ENCODE measurements at regions not wholly inside any gene's neighbourhood (a gene's known extent, or its start where the extent isn't known, plus 50 kb on each side); places are given as distances from the start of the nearest gene placed in this dataset.

- H3K4me3 ChIP-seq (ENCODE audit: low read length): no peak overlapping the region
- H3K27ac ChIP-seq (ENCODE audit: low read length): no peak overlapping the region
- H3K36me3 ChIP-seq (ENCODE audit: insufficient read depth, low read length): no peaks in the 10 kb centered on the region
- no peaks in the 10 kb centered on the region for H3K9me3 ChIP-seq (ENCODE audit: low read length)
- H3K9ac ChIP-seq (ENCODE audit: low read length): no peak overlapping the region
- H3K27me3 ChIP-seq (ENCODE audit: low read length): no peaks in the 10 kb centered on the region
- no peaks in the 10 kb centered on the region for H3K4me1 ChIP-seq (ENCODE audit: low read length)
- no peaks in the 10 kb centered on the region for H3K79me2 ChIP-seq (ENCODE audit: low read length)
- H3K9me2 ChIP-seq (replicated peaks; ENCODE audit: insufficient read depth, low read length): no peaks in the 10 kb centered on the region
- no peak for DNase-seq
- H3K4me2 ChIP-seq (ENCODE audit: low read depth, low read length, poor library complexity, severe bottlenecking): no peak overlapping the region
- no peak overlapping the region for H2AFZ ChIP-seq (ENCODE audit: low read length)
- H4K20me1 ChIP-seq (ENCODE audit: insufficient read depth, low read depth, low read length): no peaks in the 10 kb centered on the region
These were observed 189.6 kb upstream of the MCTP2 start for GRCh38 chr15:94041746-94042145.

GRCh38 chr15:94040541-94041248 is 190.7 kb upstream of the MCTP2 start:
- Histone ChIP-seq H3K4me3 (ENCODE audit: low read length) (no peak overlapping the region), H3K9me3 (ENCODE audit: low read length) (no peaks in the 10 kb centered on the region), H3K79me2 (ENCODE audit: low read length) (no peaks in the 10 kb centered on the region), H3K9ac (ENCODE audit: low read length) (no peak overlapping the region), H3K9me2 (replicated peaks; ENCODE audit: insufficient read depth, low read length) (no peaks in the 10 kb centered on the region), H3K4me1 (ENCODE audit: low read length) (no peaks in the 10 kb centered on the region), H3K27ac (ENCODE audit: low read length) (no peak overlapping the region), H3K4me2 (ENCODE audit: low read depth, low read length, poor library complexity, severe bottlenecking) (no peak overlapping the region), H2AFZ (ENCODE audit: low read length) (no peak overlapping the region), H3K27me3 (ENCODE audit: low read length) (no peaks in the 10 kb centered on the region), H3K36me3 (ENCODE audit: insufficient read depth, low read length) (no peaks in the 10 kb centered on the region), H4K20me1 (ENCODE audit: insufficient read depth, low read depth, low read length) (no peaks in the 10 kb centered on the region)
- DNase-seq: no peak

DNA sequence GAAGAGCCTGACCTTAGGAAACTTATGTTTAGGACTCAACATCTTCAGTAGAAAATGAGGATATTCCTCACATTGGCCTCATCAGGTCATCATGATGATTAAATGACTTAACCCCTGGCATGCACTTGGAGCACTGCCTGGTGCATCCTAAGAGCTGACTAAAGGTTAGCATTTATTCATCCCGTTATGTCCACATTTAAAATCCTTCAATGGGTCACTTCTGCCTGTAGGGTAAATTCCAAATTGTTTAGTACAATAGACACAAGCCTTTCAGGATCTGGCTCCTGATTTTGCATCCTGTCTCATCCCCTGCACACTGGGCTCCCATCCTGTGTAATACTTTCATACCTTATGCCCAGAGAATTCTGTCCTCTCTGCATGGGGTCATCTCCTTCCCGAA is 195.2 kb upstream of the MCTP2 start:
- no peaks in the 10 kb centered on the region for H4K20me1 ChIP-seq (ENCODE audit: insufficient read depth, low read depth, low read length)
- DNase-seq: no peak
- H3K9me3 ChIP-seq (ENCODE audit: low read length): no peaks in the 10 kb centered on the region
- no peaks in the 10 kb centered on the region for H3K79me2 ChIP-seq (ENCODE audit: low read length)
- no peak overlapping the region for H3K27ac ChIP-seq (ENCODE audit: low read length)
- no peaks in the 10 kb centered on the region for H3K36me3 ChIP-seq (ENCODE audit: insufficient read depth, low read length)
- no peaks in the 10 kb centered on the region for H3K4me1 ChIP-seq (ENCODE audit: low read length)
- H3K27me3 ChIP-seq (ENCODE audit: low read length): no peaks in the 10 kb centered on the region
- no peaks in the 10 kb centered on the region for H3K9me2 ChIP-seq (replicated peaks; ENCODE audit: insufficient read depth, low read length)
- H3K9ac ChIP-seq (ENCODE audit: low read length): no peak overlapping the region
- H3K4me3 ChIP-seq (ENCODE audit: low read length): no peak overlapping the region
- H2AFZ ChIP-seq (ENCODE audit: low read length): no peak overlapping the region
- no peak overlapping the region for H3K4me2 ChIP-seq (ENCODE audit: low read depth, low read length, poor library complexity, severe bottlenecking)

DNA sequence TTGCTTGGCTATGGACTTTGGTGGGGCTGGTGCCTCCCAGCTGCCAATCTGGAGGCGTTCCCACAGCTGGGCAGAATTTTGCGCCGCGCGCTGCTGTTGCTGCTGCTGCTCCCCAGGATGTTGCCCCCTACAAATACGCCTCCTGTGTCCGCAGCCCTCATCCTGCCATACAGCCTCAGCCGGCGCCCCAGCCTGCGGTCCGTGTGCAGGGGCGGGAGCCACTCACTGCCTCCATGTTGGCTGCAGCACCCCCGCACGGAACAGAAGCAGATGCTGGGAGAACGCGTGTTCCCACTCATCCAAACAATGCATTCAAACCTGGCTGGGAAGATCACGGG is 197.7 kb upstream of the MCTP2 start:
- no peak for DNase-seq
- H3K4me2 ChIP-seq (ENCODE audit: low read depth, low read length, poor library complexity, severe bottlenecking): no peak overlapping the region
- no peak overlapping the region for H3K4me3 ChIP-seq (ENCODE audit: low read length)
- no peaks in the 10 kb centered on the region for H3K9me2 ChIP-seq (replicated peaks; ENCODE audit: insufficient read depth, low read length)
- no peaks in the 10 kb centered on the region for H3K27me3 ChIP-seq (ENCODE audit: low read length)
- H3K4me1 ChIP-seq (ENCODE audit: low read length): no peaks in the 10 kb centered on the region
- H2AFZ ChIP-seq (ENCODE audit: low read length): no peak overlapping the region
- no peak overlapping the region for H3K9ac ChIP-seq (ENCODE audit: low read length)
- H3K79me2 ChIP-seq (ENCODE audit: low read length): no peaks in the 10 kb centered on the region
- H3K9me3 ChIP-seq (ENCODE audit: low read length): no peaks in the 10 kb centered on the region
- no peaks in the 10 kb centered on the region for H3K36me3 ChIP-seq (ENCODE audit: insufficient read depth, low read length)
- no peaks in the 10 kb centered on the region for H4K20me1 ChIP-seq (ENCODE audit: insufficient read depth, low read depth, low read length)
- H3K27ac ChIP-seq (ENCODE audit: low read length): no peak overlapping the region

DNA sequence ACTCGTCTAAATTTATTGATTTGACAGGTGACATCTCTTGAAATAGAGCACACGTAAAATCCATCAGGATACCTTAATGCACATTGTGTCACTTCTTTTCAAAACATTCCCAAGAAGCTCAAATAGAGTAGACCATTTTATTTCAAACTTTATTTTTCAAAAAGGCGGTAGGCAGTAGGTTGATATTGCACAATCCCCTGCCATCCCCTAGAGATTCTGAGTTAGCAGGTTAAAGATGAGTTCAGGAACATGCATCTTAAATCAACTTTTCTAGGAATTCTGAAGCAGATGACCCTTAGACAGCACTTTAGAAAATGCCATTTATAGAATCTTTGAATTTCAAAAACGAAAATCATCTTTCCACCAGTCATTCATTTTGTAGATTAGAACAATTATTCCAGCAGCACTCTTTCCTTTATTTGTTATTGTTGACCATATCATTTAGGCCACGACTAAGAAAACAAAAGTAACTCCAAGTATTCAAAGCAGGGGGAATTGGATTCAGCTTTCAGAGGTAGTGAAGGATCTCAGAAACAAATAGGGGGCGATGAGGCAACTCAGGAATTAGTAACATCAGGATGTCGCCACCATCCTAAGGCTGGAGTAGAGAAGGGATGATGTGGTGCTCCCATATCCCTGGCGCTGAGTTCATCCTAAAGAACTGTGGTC is 198.2 kb upstream of the MCTP2 start:
- Histone ChIP-seq H3K9ac (ENCODE audit: low read length) (no peak overlapping the region), H3K27me3 (ENCODE audit: low read length) (no peaks in the 10 kb centered on the region), H3K27ac (ENCODE audit: low read length) (no peak overlapping the region), H3K4me1 (ENCODE audit: low read length) (no peaks in the 10 kb centered on the region), H4K20me1 (ENCODE audit: insufficient read depth, low read depth, low read length) (no peaks in the 10 kb centered on the region), H3K36me3 (ENCODE audit: insufficient read depth, low read length) (no peaks in the 10 kb centered on the region), H3K4me3 (ENCODE audit: low read length) (no peak overlapping the region), H3K9me3 (ENCODE audit: low read length) (no peaks in the 10 kb centered on the region), H2AFZ (ENCODE audit: low read length) (no peak overlapping the region), H3K4me2 (ENCODE audit: low read depth, low read length, poor library complexity, severe bottlenecking) (no peak overlapping the region), H3K79me2 (ENCODE audit: low read length) (no peaks in the 10 kb centered on the region), H3K9me2 (replicated peaks; ENCODE audit: insufficient read depth, low read length) (no peaks in the 10 kb centered on the region)
- DNase-seq: no peak

DNA sequence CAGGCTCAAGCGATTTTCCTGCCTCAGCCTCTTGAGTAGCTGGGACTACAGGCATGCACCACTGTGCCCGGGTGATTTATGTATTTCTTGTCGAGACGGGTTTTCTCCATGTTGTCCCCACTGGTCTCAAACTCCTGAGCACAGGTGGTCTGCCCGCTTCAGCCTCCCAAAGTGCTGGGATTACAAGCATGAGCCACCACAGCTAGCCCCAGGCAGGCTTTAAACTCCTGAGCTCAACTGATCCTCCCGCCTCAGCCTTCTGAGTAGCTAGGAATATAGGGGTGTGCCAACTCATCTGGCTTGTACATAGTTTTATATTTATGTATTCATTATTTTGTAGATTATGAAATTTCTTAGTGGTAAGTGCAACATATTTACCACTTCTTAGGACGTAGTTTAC is 198.8 kb upstream of the MCTP2 start:
- H3K27me3 ChIP-seq (ENCODE audit: low read length): no peaks in the 10 kb centered on the region
- no peak for DNase-seq
- H3K9me2 ChIP-seq (replicated peaks; ENCODE audit: insufficient read depth, low read length): no peaks in the 10 kb centered on the region
- no peaks in the 10 kb centered on the region for H4K20me1 ChIP-seq (ENCODE audit: insufficient read depth, low read depth, low read length)
- no peaks in the 10 kb centered on the region for H3K9me3 ChIP-seq (ENCODE audit: low read length)
- no peak overlapping the region for H3K27ac ChIP-seq (ENCODE audit: low read length)
- H2AFZ ChIP-seq (ENCODE audit: low read length): no peak overlapping the region
- no peaks in the 10 kb centered on the region for H3K36me3 ChIP-seq (ENCODE audit: insufficient read depth, low read length)
- H3K4me3 ChIP-seq (ENCODE audit: low read length): no peak overlapping the region
- H3K9ac ChIP-seq (ENCODE audit: low read length): no peak overlapping the region
- no peak overlapping the region for H3K4me2 ChIP-seq (ENCODE audit: low read depth, low read length, poor library complexity, severe bottlenecking)
- no peaks in the 10 kb centered on the region for H3K4me1 ChIP-seq (ENCODE audit: low read length)
- H3K79me2 ChIP-seq (ENCODE audit: low read length): no peaks in the 10 kb centered on the region

DNA sequence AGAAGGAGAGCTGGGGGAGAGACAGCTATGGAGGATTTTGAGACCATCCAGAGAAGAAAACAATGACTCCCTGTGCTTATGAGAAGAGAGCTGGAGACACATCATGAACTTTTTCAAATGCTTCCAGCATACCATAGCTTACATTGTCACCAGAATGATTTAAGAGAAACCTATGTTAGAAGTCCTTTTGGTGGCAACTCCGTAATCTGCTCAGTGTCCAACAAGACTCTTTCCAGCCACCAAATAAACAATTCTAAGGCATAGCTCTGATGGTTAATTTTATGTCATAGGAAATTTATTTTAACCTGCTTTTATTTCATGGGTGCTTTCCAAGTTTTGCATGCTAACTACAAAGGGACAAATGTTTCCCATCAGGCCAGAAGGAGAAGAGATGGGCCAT is 200.3 kb upstream of the MCTP2 start:
- H3K4me1 ChIP-seq (ENCODE audit: low read length): no peaks in the 10 kb centered on the region
- no peak overlapping the region for H3K4me2 ChIP-seq (ENCODE audit: low read depth, low read length, poor library complexity, severe bottlenecking)
- no peak overlapping the region for H3K9ac ChIP-seq (ENCODE audit: low read length)
- H3K9me2 ChIP-seq (replicated peaks; ENCODE audit: insufficient read depth, low read length): no peaks in the 10 kb centered on the region
- no peaks in the 10 kb centered on the region for H3K79me2 ChIP-seq (ENCODE audit: low read length)
- H3K4me3 ChIP-seq (ENCODE audit: low read length): no peak overlapping the region
- H3K9me3 ChIP-seq (ENCODE audit: low read length): no peaks in the 10 kb centered on the region
- no peak overlapping the region for H3K27ac ChIP-seq (ENCODE audit: low read length)
- no peaks in the 10 kb centered on the region for H3K27me3 ChIP-seq (ENCODE audit: low read length)
- no peaks in the 10 kb centered on the region for H4K20me1 ChIP-seq (ENCODE audit: insufficient read depth, low read depth, low read length)
- H3K36me3 ChIP-seq (ENCODE audit: insufficient read depth, low read length): no peaks in the 10 kb centered on the region
- DNase-seq: no peak
- H2AFZ ChIP-seq (ENCODE audit: low read length): no peak overlapping the region

GRCh38 chr15:94029495-94029894 is 201.9 kb upstream of the MCTP2 start:
- no peaks in the 10 kb centered on the region for H3K36me3 ChIP-seq (ENCODE audit: insufficient read depth, low read length)
- H3K79me2 ChIP-seq (ENCODE audit: low read length): no peaks in the 10 kb centered on the region
- no peak overlapping the region for H3K27ac ChIP-seq (ENCODE audit: low read length)
- no peaks in the 10 kb centered on the region for H3K9me2 ChIP-seq (replicated peaks; ENCODE audit: insufficient read depth, low read length)
- H3K4me2 ChIP-seq (ENCODE audit: low read depth, low read length, poor library complexity, severe bottlenecking): no peak overlapping the region
- no peaks in the 10 kb centered on the region for H3K27me3 ChIP-seq (ENCODE audit: low read length)
- no peaks in the 10 kb centered on the region for H4K20me1 ChIP-seq (ENCODE audit: insufficient read depth, low read depth, low read length)
- H3K9me3 ChIP-seq (ENCODE audit: low read length): no peaks in the 10 kb centered on the region
- no peaks in the 10 kb centered on the region for H3K4me1 ChIP-seq (ENCODE audit: low read length)
- H3K4me3 ChIP-seq (ENCODE audit: low read length): no peak overlapping the region
- H2AFZ ChIP-seq (ENCODE audit: low read length): no peak overlapping the region
- DNase-seq: no peak
- no peak overlapping the region for H3K9ac ChIP-seq (ENCODE audit: low read length)

Data from Karpas-422 (cell line).